Activated T-helper 1 cell treated with anti-CD3 and anti-CD28 coated beads, Interleukin-2, amount 50 U/mL, for 16 hours (primary cell): ENCODE measurements at regions not wholly inside any gene's neighbourhood (a gene's known extent, or its start where the extent isn't known, plus 50 kb on each side); places are given as distances from the start of the nearest gene placed in this dataset.

ENCODE experiments used
- DNase-seq, 2 donors: peaks; one replicate each; pipeline ENCODE4 v3.0.0-alpha.2; 2020; ENCODE audit warnings: low read depth in 1 of 2, low spot score in 1 of 2

DNA sequence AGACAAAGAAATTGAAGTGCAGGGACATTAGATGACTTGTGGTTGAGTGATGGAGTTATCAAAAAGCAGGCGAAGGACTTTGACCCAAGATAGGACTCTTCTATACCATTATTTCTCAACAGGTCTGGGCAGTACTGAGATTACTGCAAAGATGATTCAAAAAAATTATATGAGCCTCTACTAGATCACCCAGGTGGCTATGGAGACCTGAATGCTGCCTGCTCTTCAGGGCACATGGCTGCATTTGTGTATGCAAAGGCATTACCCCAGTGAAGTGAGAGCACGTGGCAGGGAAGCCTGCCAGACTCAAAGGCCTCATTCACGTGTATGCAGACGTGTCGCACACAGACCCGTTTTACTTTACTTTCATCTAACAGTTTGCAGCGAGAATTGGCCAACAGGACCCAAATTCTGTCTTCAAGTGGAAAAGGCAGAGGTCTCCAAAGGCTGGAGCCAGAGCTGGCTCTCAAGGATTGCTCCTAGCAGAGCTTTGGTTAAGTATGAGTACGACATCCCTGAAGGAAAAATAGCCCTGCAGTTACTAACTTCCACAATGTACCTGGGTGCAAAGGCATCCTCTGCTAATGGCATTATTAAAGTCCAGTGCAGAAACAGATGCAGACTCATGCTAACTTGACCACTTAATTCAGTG, 113.8 kb upstream of the ARMC2 start:
- DNase-seq = no peak

GRCh38 chr6:108735310-108736001, 112.8 kb upstream of the ARMC2 start:
- DNase-seq = no peak

GRCh38 chr6:108736002-108736361, 112.2 kb upstream of the ARMC2 start:
- DNase-seq = no peak

- DNase-seq = no peak
These were observed 111.4 kb upstream of the ARMC2 start for GRCh38 chr6:108736832-108737231.

DNA sequence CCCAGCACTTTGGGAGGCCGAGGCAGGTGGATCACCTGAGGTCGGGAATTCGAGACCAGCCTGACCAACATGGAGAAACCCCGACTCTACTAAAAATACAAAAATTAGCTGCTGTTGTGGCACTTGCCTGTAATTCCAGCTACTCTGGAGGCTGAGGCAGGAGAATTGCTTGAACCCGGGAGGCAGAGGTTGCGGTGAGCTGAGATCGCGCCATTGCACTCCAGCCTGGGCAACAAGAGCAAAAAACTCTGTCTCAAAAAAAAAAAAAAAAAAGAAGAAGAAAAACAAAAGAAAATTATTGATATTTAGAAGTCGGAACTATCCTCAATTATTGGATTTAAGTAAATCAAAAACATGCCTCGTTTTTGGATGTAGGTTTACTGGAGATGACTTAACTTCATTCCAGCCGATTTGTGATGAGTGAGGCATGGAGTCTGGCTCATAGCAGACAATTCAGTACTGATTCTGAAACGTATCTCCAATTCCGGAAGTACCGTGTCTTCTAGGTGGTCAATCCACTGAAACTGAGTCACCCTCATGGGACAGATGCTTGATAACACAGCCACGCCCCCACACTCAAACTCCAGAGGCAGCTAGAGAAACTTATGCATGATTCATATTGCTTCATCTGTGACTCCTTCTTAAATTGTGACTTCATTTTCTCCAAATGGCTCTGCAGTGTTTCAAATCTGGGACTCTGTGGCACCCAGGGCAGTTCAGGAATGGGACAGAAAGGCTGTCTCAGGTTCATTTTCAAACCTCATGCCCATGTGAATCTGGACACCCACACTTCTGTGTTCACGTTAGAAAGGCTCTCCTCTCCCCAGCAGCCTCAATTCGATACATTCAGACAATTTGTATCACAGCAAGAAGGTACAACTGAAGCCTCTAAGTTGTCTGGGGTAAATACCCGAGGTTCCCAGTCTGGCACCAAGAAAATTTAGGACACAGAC, 110.4 kb upstream of the ARMC2 start:
- no peak for DNase-seq

DNA sequence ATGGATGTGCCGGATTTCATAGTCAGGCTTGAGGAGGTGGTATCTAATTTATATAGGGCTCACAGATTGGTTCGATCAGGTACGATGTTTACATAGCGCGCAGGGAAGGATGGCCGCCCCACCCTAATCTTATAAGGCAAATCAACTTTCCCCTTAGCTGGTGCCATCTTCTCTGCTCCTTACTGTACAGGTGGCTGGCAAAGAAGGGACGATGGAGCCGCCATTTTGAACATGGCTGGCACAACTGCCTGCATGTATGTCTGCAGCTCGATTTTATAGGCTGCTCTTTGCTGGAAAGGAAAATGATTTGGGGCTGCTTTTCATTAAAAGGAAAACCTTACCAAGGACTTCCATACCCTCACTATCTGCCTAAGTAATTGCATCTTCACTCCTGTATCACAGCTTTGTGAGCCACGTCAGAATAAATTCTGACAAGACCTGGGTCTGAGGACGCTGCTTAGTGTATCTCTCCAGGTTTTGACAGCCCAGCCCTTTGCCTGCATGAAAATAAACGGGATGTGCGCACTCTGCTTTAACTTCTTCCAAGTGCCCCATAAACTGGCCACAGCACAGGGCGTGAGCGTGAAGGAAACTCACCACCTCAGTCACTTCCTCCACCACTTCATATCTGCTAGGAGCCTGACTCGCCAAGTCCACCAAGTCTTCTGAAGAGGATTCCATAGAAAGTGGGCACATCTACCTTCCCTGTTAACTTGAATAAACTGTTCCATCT, 109.4 kb upstream of the ARMC2 start:
- DNase-seq = no peak

GRCh38 chr6:108739496-108740330, 108.5 kb upstream of the ARMC2 start:
- DNase-seq = no peak

GRCh38 chr6:108741331-108741989, 106.8 kb upstream of the ARMC2 start:
- DNase-seq = no peak

GRCh38 chr6:108742041-108742440, 106.2 kb upstream of the ARMC2 start:
- DNase-seq = no peak

DNA sequence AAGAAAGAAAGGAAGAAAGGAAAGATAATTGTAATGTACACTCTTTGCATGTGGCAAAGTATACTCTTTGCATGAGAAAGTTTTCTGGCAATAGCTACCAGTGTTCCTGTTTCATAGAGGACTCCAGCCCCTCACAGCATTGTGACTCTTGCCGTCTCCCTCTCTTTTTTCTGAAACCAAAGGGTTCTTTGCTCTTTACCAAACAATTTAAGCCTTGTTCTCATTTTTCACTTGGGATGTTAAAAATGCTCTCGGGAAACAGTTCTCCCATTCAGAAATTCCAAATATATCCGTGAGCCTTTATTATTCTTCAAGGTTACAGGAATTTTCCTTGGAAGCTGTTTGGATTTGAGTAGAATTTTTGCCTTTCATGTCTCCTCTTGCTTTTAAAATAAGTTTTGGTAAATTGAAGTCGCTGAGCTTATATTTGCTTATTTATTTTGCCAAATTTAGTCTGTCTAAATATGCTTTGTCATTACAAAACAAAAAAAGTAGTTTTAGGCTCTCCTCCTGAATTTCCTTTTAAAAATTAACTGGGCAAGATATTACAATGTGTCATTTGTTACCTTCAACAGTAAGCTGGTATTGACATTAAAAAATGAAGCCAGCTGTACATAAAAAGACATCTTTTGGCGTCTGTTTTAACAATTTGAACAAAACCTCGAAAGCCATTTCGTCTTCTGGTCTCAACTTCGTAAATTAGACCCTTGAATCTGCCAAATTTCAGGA, 103.8 kb upstream of the ARMC2 start:
- DNase-seq = no peak

DNA sequence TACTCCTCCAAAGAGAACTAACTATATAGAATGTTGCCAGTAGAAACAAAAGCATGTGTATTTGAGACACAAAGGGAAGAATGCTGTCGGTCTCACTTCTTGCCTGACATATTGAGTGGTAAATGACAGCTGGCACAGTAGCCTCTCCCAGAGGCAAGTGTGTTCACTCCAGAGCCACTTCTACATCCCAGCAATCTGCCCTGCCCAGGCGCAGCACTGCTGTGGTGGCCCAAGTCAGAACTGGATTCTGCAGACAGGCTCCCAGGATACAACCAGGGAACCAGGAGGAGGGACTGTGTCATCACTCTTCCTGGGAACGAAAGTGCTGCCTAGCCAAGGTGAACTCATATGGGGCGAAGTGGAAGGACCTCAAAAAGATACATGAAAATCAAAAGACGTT, 103.2 kb upstream of the ARMC2 start:
- DNase-seq = no peak

GRCh38 chr6:108745664-108746336, 102.4 kb upstream of the ARMC2 start:
- DNase-seq = no peak

DNA sequence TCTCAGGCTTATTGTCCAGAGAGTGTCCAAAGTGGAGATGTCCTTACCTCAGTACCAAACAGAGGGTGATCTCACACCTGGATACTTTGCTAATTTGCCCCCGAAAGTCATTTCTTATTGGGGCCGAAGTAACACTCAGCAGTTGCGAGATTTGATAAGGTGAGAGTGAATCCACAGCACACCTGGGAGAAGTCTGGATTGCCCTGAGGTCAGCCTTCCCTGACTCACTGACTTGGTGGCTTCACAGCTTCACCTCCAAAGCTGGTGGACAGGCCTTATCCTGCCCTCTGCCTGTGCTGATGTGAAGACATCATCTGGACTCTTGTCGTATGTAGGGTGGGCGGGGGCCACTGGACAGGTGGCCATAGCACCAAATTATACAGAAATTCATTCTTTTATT, 101.9 kb upstream of the ARMC2 start:
- no peak for DNase-seq

DNA sequence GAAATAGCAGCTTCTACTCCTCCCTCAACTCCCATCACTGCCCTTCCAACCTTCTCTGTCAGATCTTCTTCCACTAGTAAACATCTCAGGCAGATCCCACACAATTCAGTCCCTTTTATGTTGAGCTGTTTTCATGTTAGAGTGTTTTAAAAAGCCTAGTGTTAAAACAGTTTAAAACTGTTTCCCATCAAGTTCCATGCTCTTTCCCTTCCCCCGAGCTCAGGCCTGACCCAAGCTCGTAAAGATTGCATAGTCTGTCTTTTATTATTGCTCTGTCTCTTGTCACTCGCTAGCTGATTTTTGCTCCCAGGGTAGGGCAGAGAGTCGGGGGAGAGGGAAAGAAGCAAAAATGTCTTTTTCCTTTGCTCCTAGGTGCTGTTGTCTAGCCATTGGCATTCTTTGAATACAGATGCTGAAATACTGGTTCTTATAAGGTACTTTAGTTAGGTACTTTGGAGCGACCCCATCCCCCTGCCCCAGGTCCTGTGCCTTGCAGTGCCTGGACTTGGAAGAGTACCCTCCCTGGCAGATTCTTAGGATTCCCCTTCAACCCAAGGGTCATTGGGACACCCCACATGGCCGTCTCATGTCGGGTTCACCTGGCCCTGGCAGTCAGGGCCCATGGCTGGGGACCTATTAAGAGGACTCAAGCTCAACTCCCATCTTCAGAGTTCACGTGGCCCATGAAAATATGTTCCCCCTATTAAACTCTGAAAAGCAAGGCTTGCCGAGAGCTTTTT, 101.2 kb upstream of the ARMC2 start:
- DNase-seq = no peak

- no peak for DNase-seq
These were observed 100.2 kb upstream of the ARMC2 start for GRCh38 chr6:108748055-108748454.

DNA sequence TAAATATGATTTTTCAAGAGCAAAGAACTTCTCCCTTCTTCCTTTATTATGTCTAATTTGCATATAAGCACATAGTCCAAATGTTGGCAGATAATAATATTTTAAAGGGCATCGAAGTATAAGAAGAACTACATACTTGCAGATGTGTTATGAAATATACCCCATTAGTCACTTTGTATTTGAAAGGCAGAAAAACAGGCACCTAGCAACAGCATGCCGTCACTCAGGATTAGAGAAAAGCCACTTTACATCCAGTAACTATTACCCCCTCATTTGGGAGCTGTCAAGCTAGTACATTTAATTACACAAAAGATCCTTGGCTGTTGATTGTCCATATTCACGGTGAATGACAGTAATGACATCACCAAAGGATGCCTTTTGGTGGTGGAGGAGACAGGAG, 99.3 kb upstream of the ARMC2 start:
- DNase-seq = no peak

DNA sequence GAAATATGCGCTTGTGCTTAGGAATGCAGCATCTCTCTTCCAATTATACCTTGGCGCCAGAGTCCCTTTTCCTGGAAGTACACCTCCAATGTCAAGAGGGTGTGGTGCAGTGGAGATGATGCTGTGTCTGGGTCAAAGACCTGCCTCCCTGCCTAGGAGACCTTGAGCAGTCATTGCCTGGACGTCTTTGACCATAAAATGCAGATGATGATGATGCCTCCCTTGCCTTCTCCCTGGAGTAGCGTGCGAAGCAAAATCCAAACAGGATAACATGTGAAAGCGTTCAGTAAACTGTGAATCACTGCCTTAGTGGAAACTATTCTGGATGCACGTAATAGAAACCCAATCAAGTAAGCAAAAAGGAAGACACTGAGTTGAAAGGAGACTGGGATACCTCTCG, 97.4 kb upstream of the ARMC2 start:
- DNase-seq = no peak

- no peak for DNase-seq
These were observed 96.9 kb upstream of the ARMC2 start for GRCh38 chr6:108751282-108751681.
